ENCODE measurements at regions not wholly inside any gene's neighbourhood (a gene's known extent, or its start where the extent isn't known, plus 50 kb on each side); places are given as distances from the start of the nearest gene placed in this dataset.

GRCh38 chr17:13265311-13265710 is 247.5 kb upstream of the ELAC2 start:
- no peak for DNase-seq (ENCODE audit: low read depth, low spot score)
- H3K4me3 ChIP-seq (ENCODE audit: low read length), result no peak overlapping the region

GRCh38 chr17:13263746-13264145 is 245.9 kb upstream of the ELAC2 start:
- DNase-seq (ENCODE audit: low read depth, low spot score), result no peak
- H3K4me3 ChIP-seq (ENCODE audit: low read length), result no peak overlapping the region

DNA sequence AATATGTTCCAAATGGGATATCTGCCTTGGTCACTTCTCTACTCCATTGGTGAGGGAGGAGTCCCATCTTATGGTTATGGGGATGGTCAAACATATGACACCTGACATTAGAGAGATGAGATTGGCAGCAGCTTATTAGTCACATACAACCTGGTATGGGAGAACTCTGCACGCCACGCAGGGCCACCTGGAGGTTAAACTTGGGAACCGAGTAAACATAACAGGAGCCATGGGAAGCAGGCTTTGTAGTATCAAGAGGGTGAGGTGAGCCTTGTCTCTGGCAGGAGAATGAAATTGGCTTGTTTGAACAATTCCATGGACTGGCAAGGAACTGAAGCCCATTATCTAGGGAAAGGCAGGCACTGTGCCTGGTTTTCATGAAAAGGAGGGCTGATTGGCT is 238.7 kb upstream of the ELAC2 start:
- H3K4me3 ChIP-seq (ENCODE audit: low read length), result no peak overlapping the region
- no peak for DNase-seq (ENCODE audit: low read depth, low spot score)

- DNase-seq (ENCODE audit: low read depth, low spot score), result no peak
- H3K4me3 ChIP-seq (ENCODE audit: low read length), result no peak overlapping the region
Observed at GRCh38 chr17:13253733-13254410, 236.0 kb upstream of the ELAC2 start.

DNA sequence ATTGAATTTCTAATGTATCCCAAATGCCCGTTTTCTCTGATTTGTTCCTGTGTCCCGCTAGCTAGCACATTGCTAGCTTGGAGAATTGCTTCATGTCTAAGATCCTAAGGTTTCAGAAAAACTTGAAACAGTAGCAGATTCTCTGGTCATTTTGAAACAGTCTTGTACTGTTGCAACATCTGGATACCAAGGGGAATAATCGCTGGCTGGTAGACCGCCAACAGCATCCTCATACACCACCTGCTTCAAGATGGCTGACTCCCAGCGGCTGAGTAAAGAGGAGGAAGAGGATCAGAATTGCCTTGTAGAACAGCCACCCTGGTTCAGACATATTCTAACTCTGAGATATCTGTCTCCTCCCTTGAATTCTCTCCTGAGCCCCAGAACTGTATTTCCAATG is 226.7 kb upstream of the ELAC2 start:
- no peak for DNase-seq (ENCODE audit: low read depth, low spot score)

DNA sequence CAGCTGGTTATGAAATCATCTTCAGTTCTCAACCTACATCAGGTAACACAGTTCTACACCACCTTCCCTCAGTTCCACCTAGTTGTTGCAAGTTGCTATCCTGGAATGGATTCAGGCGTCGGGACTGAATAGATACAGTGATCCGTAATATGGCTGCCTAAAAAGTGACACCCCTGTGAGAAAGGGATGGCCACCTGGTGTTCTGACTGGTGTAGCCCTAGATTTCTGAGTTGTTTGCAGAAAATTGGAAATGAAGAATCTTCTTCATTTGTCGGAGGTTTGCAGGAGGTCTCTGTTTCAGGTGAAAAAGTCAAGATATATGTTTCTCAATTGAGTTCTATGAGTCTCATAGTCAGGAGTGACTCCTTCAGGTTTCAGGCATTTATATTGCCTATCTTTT is 225.8 kb upstream of the ELAC2 start:
- no peak overlapping the region for H3K4me3 ChIP-seq (ENCODE audit: low read length)
- no peak for DNase-seq (ENCODE audit: low read depth, low spot score)

More for the DNA sequence above, 226.7 kb upstream of the ELAC2 start:
- no peak overlapping the region for H3K4me3 ChIP-seq (ENCODE audit: low read length)

GRCh38 chr17:13240851-13241250 is 223.0 kb upstream of the ELAC2 start:
- no peak overlapping the region for H3K4me3 ChIP-seq (ENCODE audit: low read length)
- no peak for DNase-seq (ENCODE audit: low read depth, low spot score)

DNA sequence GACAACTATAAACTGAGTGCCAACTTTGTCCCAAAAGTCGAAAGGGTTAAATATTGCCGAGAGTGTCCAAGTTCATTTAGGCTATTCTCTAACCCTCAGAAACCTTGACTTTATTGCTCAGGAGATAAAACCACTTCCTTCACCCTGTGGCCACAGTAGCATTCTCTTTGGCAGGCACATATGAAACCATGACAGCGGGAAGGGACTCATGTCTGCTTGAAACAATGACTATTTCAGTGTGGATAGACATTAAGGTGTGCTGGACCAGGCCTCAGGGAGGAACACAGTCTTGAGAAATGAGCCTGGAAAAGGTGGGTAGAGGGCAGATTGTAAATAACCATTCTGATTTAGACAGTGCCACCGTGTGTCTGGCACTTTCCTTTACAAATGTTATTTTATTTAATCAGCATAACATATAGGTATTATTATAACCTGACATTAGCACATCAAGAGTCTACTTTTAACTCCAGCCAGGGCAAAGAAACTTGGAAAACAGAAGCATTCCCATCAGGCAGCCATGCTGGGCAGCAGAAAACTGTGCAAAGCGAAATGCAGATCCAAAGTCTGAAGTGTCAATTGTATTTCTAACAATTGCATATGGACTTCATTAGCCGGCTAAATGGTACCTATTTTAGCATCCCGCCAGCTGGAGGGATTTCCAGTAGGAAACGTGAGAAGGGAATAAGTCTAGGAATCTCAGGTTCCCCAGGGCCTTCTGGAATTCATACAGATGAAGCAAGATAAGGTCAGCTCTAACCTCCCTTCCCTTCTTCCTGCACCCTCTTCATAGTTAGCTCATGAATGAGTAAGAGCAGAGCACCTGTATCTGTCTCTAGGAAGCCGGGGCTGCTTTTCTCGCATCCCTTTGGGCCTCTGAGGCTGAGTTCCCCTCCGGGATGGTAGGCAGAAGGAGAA is 212.8 kb upstream of the ELAC2 start:
- no peak for DNase-seq (ENCODE audit: low read depth, low spot score)
- H3K4me3 ChIP-seq (ENCODE audit: low read length), result no peak overlapping the region

DNA sequence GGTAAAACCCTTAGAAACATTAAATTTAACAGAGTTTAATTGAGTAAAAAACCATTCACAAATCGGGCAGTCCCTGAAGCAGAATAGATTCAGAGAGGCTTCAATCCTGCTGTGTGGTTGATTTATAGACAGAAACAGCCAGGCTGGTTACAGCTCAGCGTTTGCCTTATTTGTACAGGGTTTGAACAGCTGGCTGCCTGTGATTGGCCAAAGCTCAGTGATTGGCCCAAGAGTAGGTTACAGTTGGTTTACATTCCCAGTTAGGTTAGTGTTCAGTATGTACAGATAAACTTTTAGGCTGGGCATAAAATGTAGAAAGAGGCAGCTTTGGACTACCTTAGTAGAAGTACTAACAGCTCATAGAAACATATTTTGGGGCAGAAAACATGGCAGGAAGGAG is 210.4 kb upstream of the ELAC2 start:
- DNase-seq (ENCODE audit: low read depth, low spot score), result no peak

GRCh38 chr17:13222975-13223374 is 205.1 kb upstream of the ELAC2 start:
- no peak overlapping the region for H3K4me3 ChIP-seq (ENCODE audit: low read length)
- DNase-seq (ENCODE audit: low read depth, low spot score), result no peak

More for the DNA sequence above, 210.4 kb upstream of the ELAC2 start:
- no peak overlapping the region for H3K4me3 ChIP-seq (ENCODE audit: low read length)

- H3K4me3 ChIP-seq (ENCODE audit: low read length), result no peak overlapping the region
- DNase-seq (ENCODE audit: low read depth, low spot score), result no peak
Observed at GRCh38 chr17:13212860-13213259, 195.0 kb upstream of the ELAC2 start.

DNA sequence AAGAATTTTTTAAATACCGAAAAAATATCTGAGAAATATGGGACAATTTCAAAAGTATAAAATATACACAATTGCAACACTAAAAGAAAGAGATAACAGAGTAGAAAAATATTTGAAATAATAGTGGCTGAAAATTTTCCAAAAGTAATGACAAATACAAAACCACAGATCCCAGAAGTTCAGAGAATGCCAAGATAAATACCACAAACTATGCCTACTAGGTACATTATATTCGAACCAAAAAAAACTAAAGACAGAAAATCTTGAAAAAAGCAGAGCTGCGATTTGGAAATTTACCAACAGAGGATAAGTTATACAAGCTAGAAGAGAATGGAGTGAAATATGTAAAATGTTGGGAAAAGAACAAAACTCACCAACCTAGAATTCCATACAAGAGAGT is 191.3 kb upstream of the ELAC2 start:
- no peak overlapping the region for H3K4me3 ChIP-seq (ENCODE audit: low read length)
- no peak for DNase-seq (ENCODE audit: low read depth, low spot score)

GRCh38 chr17:13204607-13205237 is 186.9 kb upstream of the ELAC2 start:
- no peak overlapping the region for H3K4me3 ChIP-seq (ENCODE audit: low read length)
- no peak for DNase-seq (ENCODE audit: low read depth, low spot score)

DNA sequence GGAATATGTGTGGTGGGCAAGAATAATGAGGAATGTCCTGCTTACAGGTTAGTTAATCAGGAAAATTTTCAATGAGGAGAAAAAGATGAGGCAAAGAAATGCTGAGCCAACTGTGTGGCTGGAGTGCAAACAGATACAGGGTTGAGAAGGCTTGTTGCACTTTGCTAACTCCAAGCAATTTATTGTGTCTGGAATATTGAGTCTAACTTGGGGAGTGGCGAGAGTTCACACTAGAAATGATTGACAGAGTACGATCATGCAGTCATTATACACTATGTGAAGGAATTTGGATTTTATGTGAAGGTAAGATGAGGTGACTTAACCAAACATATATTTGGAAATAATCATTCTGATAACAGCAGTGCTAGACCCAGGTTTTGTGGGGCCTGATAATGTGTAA is 185.0 kb upstream of the ELAC2 start:
- H3K4me3 ChIP-seq (ENCODE audit: low read length), result no peak overlapping the region
- no peak for DNase-seq (ENCODE audit: low read depth, low spot score)

DNA sequence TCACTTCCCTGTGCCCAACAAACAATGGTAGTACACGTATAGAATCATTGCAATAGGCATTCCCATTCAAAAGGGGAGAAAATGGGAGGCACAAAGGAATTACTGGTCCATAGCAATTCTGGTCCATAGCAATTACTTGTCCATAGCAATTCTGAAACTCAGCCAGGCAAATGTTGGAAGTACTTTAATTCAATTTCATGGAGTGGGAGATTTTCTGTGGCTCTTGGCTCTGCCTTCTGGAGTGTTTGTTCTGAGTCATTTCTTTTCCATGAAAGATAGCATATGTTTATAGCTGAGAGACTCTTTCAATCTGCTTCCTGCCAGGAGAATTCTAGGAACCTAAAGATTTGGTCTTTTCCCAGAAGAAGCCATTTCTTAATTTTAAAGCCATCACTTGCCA is 182.8 kb upstream of the ELAC2 start:
- H3K4me3 ChIP-seq (ENCODE audit: low read length), result no peak overlapping the region
- DNase-seq (ENCODE audit: low read depth, low spot score), result no peak

GRCh38 chr17:13199425-13199824 is 181.6 kb upstream of the ELAC2 start:
- no peak overlapping the region for H3K4me3 ChIP-seq (ENCODE audit: low read length)
- no peak for DNase-seq (ENCODE audit: low read depth, low spot score)

DNA sequence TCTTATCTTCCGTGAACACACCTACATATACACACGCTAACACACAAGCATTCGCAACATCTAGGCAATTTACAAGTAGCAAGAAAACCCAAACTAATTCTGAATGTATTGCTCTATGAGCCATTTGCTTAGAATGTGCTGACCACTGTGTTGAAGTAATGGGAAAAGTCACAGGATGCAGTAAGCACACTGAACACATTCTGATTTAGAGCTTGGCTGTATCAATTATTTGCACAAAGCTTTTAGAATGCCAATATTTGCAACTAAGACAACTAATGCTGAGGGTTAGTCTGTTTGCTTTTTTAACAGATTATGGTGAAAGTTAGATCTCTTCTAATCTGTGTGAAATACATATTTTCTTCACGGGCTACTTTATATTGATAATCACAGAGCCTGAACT is 179.8 kb upstream of the ELAC2 start:
- no peak overlapping the region for H3K4me3 ChIP-seq (ENCODE audit: low read length)
- DNase-seq (ENCODE audit: low read depth, low spot score), result no peak

GRCh38 chr17:13194887-13195286 is 177.1 kb upstream of the ELAC2 start:
- H3K4me3 ChIP-seq (ENCODE audit: low read length), result no peak overlapping the region
- no peak for DNase-seq (ENCODE audit: low read depth, low spot score)

DNA sequence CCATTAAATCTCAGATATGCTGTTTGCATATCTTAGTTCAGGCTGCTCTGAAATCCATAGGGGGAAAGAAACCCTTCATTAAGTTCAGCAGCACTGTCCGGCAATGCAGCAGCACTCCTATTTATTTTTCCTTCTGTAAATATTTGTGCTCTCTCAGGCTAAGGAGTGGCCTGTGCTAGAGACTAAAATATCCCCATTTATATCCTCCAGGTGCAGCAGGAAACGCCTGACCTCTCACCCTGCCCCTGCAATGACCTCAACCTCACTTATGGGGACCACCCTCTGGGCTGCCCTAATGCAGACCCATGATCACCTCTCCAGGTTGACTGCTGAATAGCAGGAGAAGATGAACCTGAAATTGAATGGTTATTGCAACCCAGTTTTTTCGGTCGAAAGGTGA is 165.0 kb upstream of the ELAC2 start:
- no peak overlapping the region for H3K4me3 ChIP-seq (ENCODE audit: low read length)
- no peak for DNase-seq (ENCODE audit: low read depth, low spot score)

GRCh38 chr17:13182450-13182849 is 164.6 kb upstream of the ELAC2 start:
- DNase-seq (ENCODE audit: low read depth, low spot score), result no peak
- H3K4me3 ChIP-seq (ENCODE audit: low read length), result no peak overlapping the region
